ENCODE measurements at regions not wholly inside any gene's neighbourhood (a gene's known extent, or its start where the extent isn't known, plus 50 kb on each side); places are given as distances from the start of the nearest gene placed in this dataset.

- DNase-seq (no peak), ATAC-seq (no peak)
- 60 to 67% (median 66%) methylated on average over 2 of the region's 2 CpGs for WGBS, 3 donors
- H3K9me3 ChIP-seq, result no peaks in the 10 kb centered on the region
- intact Hi-C loops (cut with DNase I), result no loop called here
- no peaks in the 10 kb centered on the region for H3K27me3 ChIP-seq (ENCODE audit: insufficient read depth in 3 of 3, low read length in 2 of 3)
- H3K36me3 ChIP-seq (ENCODE audit: insufficient read depth in 1 of 2, low read depth in 1 of 2), result no peaks in the 10 kb centered on the region
- no peaks in the 10 kb centered on the region for H3K4me1 ChIP-seq
- no peak for TF ChIP-seq CTCF (IDR thresholded peaks at IDR 0.05)
- H3K27ac ChIP-seq, result no peak overlapping the region
- H3K4me3 ChIP-seq, result no peak overlapping the region
Observed at GRCh38 chr2:209316141-209316540, 107.7 kb upstream of the MAP2 start.

- ATAC-seq (no peak), DNase-seq (no peak)
- Histone ChIP-seq H3K4me1 (no peaks in the 10 kb centered on the region), H3K27me3 (ENCODE audit: insufficient read depth in 3 of 3, low read length in 2 of 3) (no peaks in the 10 kb centered on the region), H3K4me3 (no peak overlapping the region), H3K36me3 (ENCODE audit: insufficient read depth in 1 of 2, low read depth in 1 of 2) (no peaks in the 10 kb centered on the region), H3K27ac (no peak overlapping the region), H3K9me3 (no peaks in the 10 kb centered on the region)
- intact Hi-C loops (cut with DNase I), result no loop called here
- TF ChIP-seq CTCF (IDR thresholded peaks at IDR 0.05), result no peak
- WGBS, 3 donors, result 31 to 52% (median 49%) methylated on average over 3 of the region's 3 CpGs
Observed at GRCh38 chr2:209321076-209321475, 102.8 kb upstream of the MAP2 start.

- Histone ChIP-seq H3K27ac (no peak overlapping the region), H3K4me3 (no peak overlapping the region), H3K27me3 (ENCODE audit: insufficient read depth in 3 of 3, low read length in 2 of 3) (no peaks in the 10 kb centered on the region), H3K9me3 (no peaks in the 10 kb centered on the region), H3K36me3 (ENCODE audit: insufficient read depth in 1 of 2, low read depth in 1 of 2) (no peaks in the 10 kb centered on the region), H3K4me1 (no peaks in the 10 kb centered on the region)
- TF ChIP-seq CTCF (IDR thresholded peaks at IDR 0.05), result no peak
- intact Hi-C loops (cut with DNase I), result no loop called here
- DNase-seq, result no peak
- ATAC-seq, result no peak
- 92 to 97% (median 95%) methylated on average over 3 of the region's 3 CpGs for WGBS, 3 donors
Observed at GRCh38 chr2:209321581-209321980, 102.3 kb upstream of the MAP2 start.

GRCh38 chr2:209322041-209322440, 101.8 kb upstream of the MAP2 start:
- H3K36me3 ChIP-seq (ENCODE audit: insufficient read depth in 1 of 2, low read depth in 1 of 2), result no peaks in the 10 kb centered on the region
- H3K4me1 ChIP-seq, result no peaks in the 10 kb centered on the region
- H3K27ac ChIP-seq, result no peak overlapping the region
- TF ChIP-seq CTCF (IDR thresholded peaks at IDR 0.05), result no peak
- H3K4me3 ChIP-seq, result no peak overlapping the region
- intact Hi-C loops (cut with DNase I), result no loop called here
- H3K27me3 ChIP-seq (ENCODE audit: insufficient read depth in 3 of 3, low read length in 2 of 3), result no peaks in the 10 kb centered on the region
- H3K9me3 ChIP-seq, result no peaks in the 10 kb centered on the region
- DNase-seq, result no peak
- no peak for ATAC-seq
- 56 to 68% (median 62%) methylated on average over 1 of the region's 1 CpG for WGBS, 3 donors

GRCh38 chr2:209322905-209323512, 100.8 kb upstream of the MAP2 start:
- Histone ChIP-seq H3K36me3 (ENCODE audit: insufficient read depth in 1 of 2, low read depth in 1 of 2) (no peaks in the 10 kb centered on the region), H3K27ac (no peak overlapping the region), H3K4me3 (no peak overlapping the region), H3K4me1 (no peaks in the 10 kb centered on the region), H3K9me3 (no peaks in the 10 kb centered on the region), H3K27me3 (ENCODE audit: insufficient read depth in 3 of 3, low read length in 2 of 3) (no peaks in the 10 kb centered on the region)
- DNase-seq, result no peak
- WGBS, 3 donors, result 70 to 73% (median 72%) methylated on average over 5 of the region's 5 CpGs
- no peak for ATAC-seq
- intact Hi-C loops (cut with DNase I), result no loop called here
- no peak for TF ChIP-seq CTCF (IDR thresholded peaks at IDR 0.05)
